Stomach (tissue), 8 donors: ENCODE measurements at regions not wholly inside any gene's neighbourhood (a gene's known extent, or its start where the extent isn't known, plus 50 kb on each side); places are given as distances from the start of the nearest gene placed in this dataset.
A peak's percentile ranks its signal among the peaks of the same experiment; 100 is the strongest.

Source experiments
- DNase-seq, 2 donors: peaks; one replicate each; pipeline versions ENCODE4 v3.0.0 to v3.0.0-alpha.2; 2013 to 2019
- H3K27ac ChIP-seq, 5 donors: fragments of 200-600 bp in 4 of 5; sonication (generic) in 4 of 5; one replicate each; pipeline ENCODE4 v1.5.1; 2013 to 2019; ENCODE audit warnings: mild to moderate bottlenecking in 1 of 5, moderate library complexity in 1 of 5
- H3K27me3 ChIP-seq, 3 donors: fragments of 200-600 bp; sonication (generic); one replicate each; pipeline ENCODE4 v1.5.1; 2017 to 2019; ENCODE audit warnings: mixed run types in 1 of 3
- H3K36me3 ChIP-seq, 4 donors: fragments of 200-600 bp; sonication (generic); 1 replicate in 3 of 4; 2 replicates in 1 of 4; pipeline ENCODE4 v1.5.1; 2016 to 2019
- H3K4me1 ChIP-seq, 4 donors: fragments of 200-600 bp; sonication (generic); one replicate each; pipeline ENCODE4 v1.5.1; 2016 to 2019
- H3K4me3 ChIP-seq, 4 donors: fragments of 200-600 bp; sonication (generic) in 3 of 4; one replicate each; pipeline ENCODE4 v1.5.1; 2016 to 2019; ENCODE audit warnings: mild to moderate bottlenecking in 1 of 4
- H3K9me3 ChIP-seq, 4 donors: fragments of 200-600 bp; sonication (generic); one replicate each; pipeline ENCODE4 v1.5.1; 2016 to 2019
- EP300 ChIP-seq: sonication (generic); formaldehyde crosslinking; IDR thresholded peaks from one replicate; pipeline ENCODE4 v1.6.1; 2017; ENCODE audit warnings: antibody characterized with exemption
- POLR2A ChIP-seq, 4 donors: fragments of 450-650 bp; IDR thresholded peaks; one replicate each; pipeline ENCODE4 v1.6.1; 2016; ENCODE audit warnings: antibody characterized with exemption in 4 of 4, control low read depth in 2 of 4, mild to moderate bottlenecking in 1 of 4, moderate library complexity in 1 of 4
- POLR2AphosphoS5 ChIP-seq, 3 donors: sonication (generic); formaldehyde crosslinking; IDR thresholded peaks; one replicate each; pipeline ENCODE4 v1.6.1; 2016; ENCODE audit warnings: antibody characterized with exemption in 3 of 3
- WGBS, 5 donors: extraction: QIAGEN DNeasy Blood & Tissue Kit in 3 of 5; methylation state at CpG; one replicate each; pipeline versions ENCODE4 v1.1.5 to v1.1.7; 2013 to 2018; 5-methylcytosine and 5-hydroxymethylcytosine counted together
- intact Hi-C: fragments of 100-400 bp; cut with DNase I; formaldehyde crosslinking; loops from one replicate; pipeline ENCODE4 v1.15.1; 2023; ENCODE audit warnings: low total_unique reads
- TF ChIP-seq, protein P1 (sequence below), 7 experiments: fragments of 450-650 bp in 4 of 7; fragments of 200-600 bp in 3 of 7; sonication (generic) in 3 of 7; IDR thresholded peaks; one replicate each; pipeline ENCODE4 v1.5.1; 2016 to 2019; ENCODE audit warnings: antibody characterized with exemption in 7 of 7, control low read depth in 2 of 7, mild to moderate bottlenecking in 1 of 7
- donor health status: healthy with polysubstance abuse.
- donor health status: Bipolar disorder and iron deficiency.
- donor health status: healthy.

DNA sequence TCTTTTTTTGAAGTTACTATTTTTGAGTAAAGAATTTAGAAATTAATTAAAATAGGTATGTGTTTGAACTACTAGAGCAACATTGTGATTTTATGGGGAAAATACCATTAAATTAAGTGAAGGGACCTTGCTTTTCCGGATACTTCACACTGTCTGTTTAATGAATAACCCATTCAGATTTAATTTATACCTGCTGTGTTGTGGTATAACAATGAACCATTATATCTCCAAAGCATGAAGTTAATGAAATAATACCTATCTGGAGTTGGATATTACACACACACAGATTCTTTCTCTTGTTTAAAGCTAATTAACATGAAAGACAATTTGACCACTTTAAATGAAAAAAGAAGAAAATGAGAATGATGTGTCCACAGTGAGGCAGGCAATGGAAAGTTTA lies 195.0 kb upstream of the GPRIN3 start:
- WGBS, 5 donors: 45 to 78% (median 49%) methylated on average over 1 of the region's 1 CpG
- intact Hi-C loops: no loop called here
- H3K27ac ChIP-seq: no peak overlapping the region

DNA sequence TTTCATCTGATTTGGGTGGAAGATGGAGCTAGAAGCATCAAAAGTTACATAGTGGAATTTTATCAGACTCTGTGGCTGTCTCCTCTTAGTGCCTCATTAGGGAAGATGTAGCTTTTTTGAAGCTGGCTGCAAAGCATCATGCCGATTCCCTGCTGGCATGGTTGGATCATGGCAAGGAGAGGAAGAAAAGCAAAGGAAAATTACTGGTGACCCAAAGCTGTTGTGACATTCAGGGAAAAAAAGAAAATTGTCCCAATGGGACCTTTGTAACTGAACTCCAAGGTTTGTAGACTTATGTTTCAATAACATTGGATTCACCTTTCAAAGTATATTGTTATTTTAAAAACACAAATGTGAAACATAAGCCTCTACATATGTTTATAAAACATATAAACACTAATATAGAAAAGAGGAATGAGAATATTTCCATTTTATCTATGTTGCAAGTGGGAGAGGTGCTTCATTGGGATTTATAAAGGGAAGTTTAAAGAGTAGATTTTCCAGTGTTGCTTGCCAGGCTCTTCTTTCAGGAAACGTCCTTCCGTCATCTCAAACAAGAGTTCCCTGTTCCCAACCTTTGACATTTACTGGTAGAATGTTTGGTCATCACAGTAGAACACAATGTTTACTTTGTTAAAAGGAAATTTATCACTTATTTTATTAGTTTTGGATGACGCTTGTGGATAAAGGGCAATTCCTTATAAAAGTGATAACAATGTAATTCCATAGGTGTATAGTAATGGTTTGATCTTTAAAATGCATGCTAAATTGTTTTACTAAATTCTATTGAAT lies 190.1 kb upstream of the GPRIN3 start:
- DNase-seq: peak in 1 of 2 donors; percentile 70
- Histone ChIP-seq H3K4me3 (no peak overlapping the region), H3K4me1 (peaks cover 3 to 8% (median 5%) of the 10 kb centered on the region in 4 donors), H3K27ac (peak overlapping the region; percentile 7 to 65 (median 45)), H3K9me3 (no peaks in the 10 kb centered on the region), H3K36me3 (no peaks in the 10 kb centered on the region), H3K27me3 (no peaks in the 10 kb centered on the region)
- WGBS, 5 donors: 34 to 53% (median 44%) methylated on average over 4 of the region's 4 CpGs
- TF ChIP-seq EP300 (no peak), POLR2A (IDR thresholded peaks at IDR 0.05) (no peak), POLR2AphosphoS5 (IDR thresholded peaks at IDR 0.05) (peak in 2 of 3 donors; percentile 22 to 61)
- TF ChIP-seq, protein P1, sequence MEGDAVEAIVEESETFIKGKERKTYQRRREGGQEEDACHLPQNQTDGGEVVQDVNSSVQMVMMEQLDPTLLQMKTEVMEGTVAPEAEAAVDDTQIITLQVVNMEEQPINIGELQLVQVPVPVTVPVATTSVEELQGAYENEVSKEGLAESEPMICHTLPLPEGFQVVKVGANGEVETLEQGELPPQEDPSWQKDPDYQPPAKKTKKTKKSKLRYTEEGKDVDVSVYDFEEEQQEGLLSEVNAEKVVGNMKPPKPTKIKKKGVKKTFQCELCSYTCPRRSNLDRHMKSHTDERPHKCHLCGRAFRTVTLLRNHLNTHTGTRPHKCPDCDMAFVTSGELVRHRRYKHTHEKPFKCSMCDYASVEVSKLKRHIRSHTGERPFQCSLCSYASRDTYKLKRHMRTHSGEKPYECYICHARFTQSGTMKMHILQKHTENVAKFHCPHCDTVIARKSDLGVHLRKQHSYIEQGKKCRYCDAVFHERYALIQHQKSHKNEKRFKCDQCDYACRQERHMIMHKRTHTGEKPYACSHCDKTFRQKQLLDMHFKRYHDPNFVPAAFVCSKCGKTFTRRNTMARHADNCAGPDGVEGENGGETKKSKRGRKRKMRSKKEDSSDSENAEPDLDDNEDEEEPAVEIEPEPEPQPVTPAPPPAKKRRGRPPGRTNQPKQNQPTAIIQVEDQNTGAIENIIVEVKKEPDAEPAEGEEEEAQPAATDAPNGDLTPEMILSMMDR (IDR thresholded peaks at IDR 0.05): no peak
- intact Hi-C loops: no loop called here

More for the DNA sequence above, 195.0 kb upstream of the GPRIN3 start:
- H3K9me3 ChIP-seq: no peaks in the 10 kb centered on the region
- H3K4me3 ChIP-seq: no peak overlapping the region
- H3K4me1 ChIP-seq: peaks cover 0 to 5% (median 1%) of the 10 kb centered on the region in 4 donors
- H3K36me3 ChIP-seq: no peaks in the 10 kb centered on the region
- H3K27me3 ChIP-seq: no peaks in the 10 kb centered on the region
- TF ChIP-seq, protein P1 (IDR thresholded peaks at IDR 0.05): no peak
- no peak for DNase-seq

DNA sequence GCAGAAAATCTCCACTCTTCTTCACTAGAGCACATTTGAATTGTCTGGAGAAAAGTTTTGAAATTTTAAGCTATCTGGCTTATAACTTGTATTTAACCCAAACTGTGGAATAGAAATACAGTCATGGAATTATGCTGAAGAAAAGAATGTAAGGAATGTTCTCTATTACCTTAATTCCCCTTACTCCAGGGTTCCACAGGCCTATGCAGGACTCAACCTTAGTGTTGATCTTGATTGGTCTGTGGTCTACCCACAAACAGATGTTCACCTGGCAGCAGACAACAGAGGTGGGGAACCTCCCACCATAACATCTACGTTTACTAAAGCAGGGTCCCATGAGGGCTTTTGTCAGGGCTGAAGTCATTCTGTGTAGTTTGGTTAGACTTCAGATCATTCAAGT lies 189.3 kb upstream of the GPRIN3 start:
- WGBS, 5 donors: 44 to 88% (median 62%) methylated on average over 1 of the region's 1 CpG
- TF ChIP-seq POLR2AphosphoS5 (IDR thresholded peaks at IDR 0.05): no peak
- TF ChIP-seq, protein P1 (IDR thresholded peaks at IDR 0.05): no peak
- TF ChIP-seq EP300: no peak
- no peak for TF ChIP-seq POLR2A (IDR thresholded peaks at IDR 0.05)
- peak overlapping the region in 1 of 5 donors; percentile 65 for H3K27ac ChIP-seq
- intact Hi-C loops: no loop called here
- no peak for DNase-seq
- no peaks in the 10 kb centered on the region for H3K36me3 ChIP-seq
- H3K4me1 ChIP-seq: peaks cover 5 to 12% (median 6%) of the 10 kb centered on the region in 4 donors
- H3K27me3 ChIP-seq: no peaks in the 10 kb centered on the region
- no peaks in the 10 kb centered on the region for H3K9me3 ChIP-seq
- H3K4me3 ChIP-seq: no peak overlapping the region

DNA sequence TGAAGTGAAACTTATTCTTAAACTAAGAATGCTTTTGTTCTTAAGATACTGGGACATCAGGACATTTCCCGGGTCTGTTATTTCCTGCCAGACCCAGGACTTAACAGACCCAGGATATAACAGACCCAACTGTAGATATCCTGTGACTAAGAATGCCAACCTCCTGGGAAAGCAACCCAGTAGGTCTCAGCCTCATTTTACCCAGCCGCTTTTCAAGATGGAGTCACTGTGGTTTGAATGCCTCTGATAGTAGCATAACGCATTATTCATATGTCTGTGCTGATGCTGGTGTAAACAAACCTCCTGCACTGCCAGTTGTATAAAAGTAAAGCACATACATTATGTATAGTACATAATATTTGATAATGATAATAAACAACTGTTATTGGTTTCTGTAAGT lies 185.8 kb upstream of the GPRIN3 start:
- H3K36me3 ChIP-seq: no peaks in the 10 kb centered on the region
- no peak overlapping the region for H3K27ac ChIP-seq
- no peaks in the 10 kb centered on the region for H3K27me3 ChIP-seq
- 81 to 93% (median 91%) methylated on average over 3 of the region's 3 CpGs for WGBS, 5 donors
- intact Hi-C loops: no loop called here
- no peak for DNase-seq
- TF ChIP-seq EP300 (no peak), POLR2AphosphoS5 (IDR thresholded peaks at IDR 0.05) (no peak)
- TF ChIP-seq, protein P1 (IDR thresholded peaks at IDR 0.05): no peak
- H3K9me3 ChIP-seq: no peaks in the 10 kb centered on the region
- peaks cover 5 to 20% (median 7%) of the 10 kb centered on the region in 4 donors for H3K4me1 ChIP-seq
- no peak overlapping the region for H3K4me3 ChIP-seq
